ENCODE measurements at regions not wholly inside any gene's neighbourhood (a gene's known extent, or its start where the extent isn't known, plus 50 kb on each side); places are given as distances from the start of the nearest gene placed in this dataset.

DNA sequence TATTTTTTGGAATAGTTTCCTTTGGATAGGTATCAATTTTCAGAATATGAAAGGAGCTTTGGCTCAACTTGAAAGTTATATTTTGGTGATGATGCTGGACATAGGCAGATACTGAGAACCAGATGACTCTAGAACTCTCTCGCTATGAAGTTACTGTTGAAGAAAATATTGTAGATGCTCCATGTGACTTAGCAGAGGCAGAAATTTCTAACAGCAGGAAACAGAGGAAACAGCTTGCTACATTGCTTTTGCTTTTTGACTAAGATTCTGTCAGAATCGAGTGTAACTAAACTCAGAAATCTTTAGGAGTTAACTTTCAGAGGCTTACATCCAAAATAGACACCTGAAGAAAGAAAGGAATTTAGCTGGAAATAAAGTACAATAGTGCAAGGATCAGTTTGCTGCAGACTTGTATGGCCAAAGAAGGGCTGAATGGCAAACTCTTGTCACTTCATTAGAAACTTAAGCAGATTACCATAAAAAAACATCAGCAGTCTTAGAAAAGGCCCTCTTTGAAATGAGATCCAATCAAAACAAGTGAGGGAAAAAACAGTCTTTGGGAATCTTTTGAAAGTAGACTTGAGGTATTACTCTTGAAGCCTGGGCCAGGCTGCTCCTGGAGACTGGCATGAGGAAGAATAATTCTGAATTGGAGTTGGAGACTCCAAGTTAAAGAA lies 911.8 kb downstream of the FSCB start:
- Mint-ChIP-seq H3K36me3 (ENCODE audit: insufficient read depth, unreplicated experiment) (no peaks in the 10 kb centered on the region), H3K4me3 (ENCODE audit: unreplicated experiment) (no peak overlapping the region), H3K4me1 (ENCODE audit: low read depth, unreplicated experiment) (no peaks in the 10 kb centered on the region), H3K27me3 (ENCODE audit: insufficient read depth, unreplicated experiment) (no peaks in the 10 kb centered on the region), H3K9me3 (ENCODE audit: unreplicated experiment) (no peaks in the 10 kb centered on the region), H3K27ac (ENCODE audit: unreplicated experiment) (no peak overlapping the region)
- CTCF ChIA-PET: no interaction called here
- intact Hi-C loops (cut with micrococcal nuclease; ENCODE audit: unreplicated experiment): no loop called here
- Histone ChIP-seq H3K27me3 (replicated peaks; ENCODE audit: control insufficient read depth, insufficient read depth, low read length) (no peaks in the 10 kb centered on the region), H3K9me3 (no peaks in the 10 kb centered on the region), H3K4me1 (no peaks in the 10 kb centered on the region), H3K36me3 (ENCODE audit: control insufficient read depth, insufficient read depth, low read length) (no peaks in the 10 kb centered on the region), H3K4me3 (ENCODE audit: low read depth, low read length) (no peak overlapping the region)
- no TSS peak for BruUV-seq (replicated peaks)
- POLR2A ChIA-PET: no interaction called here
- no peak for DNase-seq
- TF ChIP-seq, protein P1, sequence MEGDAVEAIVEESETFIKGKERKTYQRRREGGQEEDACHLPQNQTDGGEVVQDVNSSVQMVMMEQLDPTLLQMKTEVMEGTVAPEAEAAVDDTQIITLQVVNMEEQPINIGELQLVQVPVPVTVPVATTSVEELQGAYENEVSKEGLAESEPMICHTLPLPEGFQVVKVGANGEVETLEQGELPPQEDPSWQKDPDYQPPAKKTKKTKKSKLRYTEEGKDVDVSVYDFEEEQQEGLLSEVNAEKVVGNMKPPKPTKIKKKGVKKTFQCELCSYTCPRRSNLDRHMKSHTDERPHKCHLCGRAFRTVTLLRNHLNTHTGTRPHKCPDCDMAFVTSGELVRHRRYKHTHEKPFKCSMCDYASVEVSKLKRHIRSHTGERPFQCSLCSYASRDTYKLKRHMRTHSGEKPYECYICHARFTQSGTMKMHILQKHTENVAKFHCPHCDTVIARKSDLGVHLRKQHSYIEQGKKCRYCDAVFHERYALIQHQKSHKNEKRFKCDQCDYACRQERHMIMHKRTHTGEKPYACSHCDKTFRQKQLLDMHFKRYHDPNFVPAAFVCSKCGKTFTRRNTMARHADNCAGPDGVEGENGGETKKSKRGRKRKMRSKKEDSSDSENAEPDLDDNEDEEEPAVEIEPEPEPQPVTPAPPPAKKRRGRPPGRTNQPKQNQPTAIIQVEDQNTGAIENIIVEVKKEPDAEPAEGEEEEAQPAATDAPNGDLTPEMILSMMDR (IDR thresholded peaks at IDR 0.05; ENCODE audit: insufficient read depth in 1 of 2, low read depth in 1 of 2, low read length in 1 of 2, severe bottlenecking in 1 of 2, unreplicated experiment in 1 of 2): no peak

DNA sequence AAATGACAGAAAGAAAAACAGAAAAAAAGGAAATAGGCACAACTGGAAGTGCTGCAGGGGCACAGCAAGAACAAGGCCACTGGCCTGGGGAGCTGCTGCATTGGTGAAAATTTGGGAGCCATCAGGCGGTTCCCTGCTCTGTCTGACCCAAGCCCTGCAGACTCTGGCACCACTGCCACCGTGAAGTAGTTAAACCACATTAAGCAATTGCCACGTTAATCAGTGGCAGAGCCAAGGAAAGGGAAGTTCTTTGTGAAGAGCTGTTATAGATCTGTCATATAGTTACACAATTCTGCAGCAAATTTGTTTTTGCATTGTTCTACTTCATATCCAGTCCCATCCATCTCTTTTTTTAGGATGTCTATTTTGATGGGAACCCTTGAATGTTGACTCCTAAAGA lies 915.3 kb downstream of the FSCB start:
- Mint-ChIP-seq H3K4me3 (ENCODE audit: unreplicated experiment) (no peak overlapping the region), H3K9me3 (ENCODE audit: unreplicated experiment) (no peaks in the 10 kb centered on the region), H3K27me3 (ENCODE audit: insufficient read depth, unreplicated experiment) (no peaks in the 10 kb centered on the region), H3K36me3 (ENCODE audit: insufficient read depth, unreplicated experiment) (no peaks in the 10 kb centered on the region), H3K27ac (ENCODE audit: unreplicated experiment) (no peak overlapping the region), H3K4me1 (ENCODE audit: low read depth, unreplicated experiment) (no peaks in the 10 kb centered on the region)
- POLR2A ChIA-PET: no interaction called here
- TF ChIP-seq, protein P1 (IDR thresholded peaks at IDR 0.05; ENCODE audit: insufficient read depth in 1 of 2, low read depth in 1 of 2, low read length in 1 of 2, severe bottlenecking in 1 of 2, unreplicated experiment in 1 of 2): no peak
- DNase-seq: no peak
- CTCF ChIA-PET: no interaction called here
- H3K27me3 ChIP-seq (replicated peaks; ENCODE audit: control insufficient read depth, insufficient read depth, low read length): no peaks in the 10 kb centered on the region
- no peaks in the 10 kb centered on the region for H3K9me3 ChIP-seq
- intact Hi-C loops (cut with micrococcal nuclease; ENCODE audit: unreplicated experiment): no loop called here
- BruUV-seq (replicated peaks): no TSS peak
- no peaks in the 10 kb centered on the region for H3K36me3 ChIP-seq (ENCODE audit: control insufficient read depth, insufficient read depth, low read length)
- no peaks in the 10 kb centered on the region for H3K4me1 ChIP-seq
- no peak overlapping the region for H3K4me3 ChIP-seq (ENCODE audit: low read depth, low read length)

DNA sequence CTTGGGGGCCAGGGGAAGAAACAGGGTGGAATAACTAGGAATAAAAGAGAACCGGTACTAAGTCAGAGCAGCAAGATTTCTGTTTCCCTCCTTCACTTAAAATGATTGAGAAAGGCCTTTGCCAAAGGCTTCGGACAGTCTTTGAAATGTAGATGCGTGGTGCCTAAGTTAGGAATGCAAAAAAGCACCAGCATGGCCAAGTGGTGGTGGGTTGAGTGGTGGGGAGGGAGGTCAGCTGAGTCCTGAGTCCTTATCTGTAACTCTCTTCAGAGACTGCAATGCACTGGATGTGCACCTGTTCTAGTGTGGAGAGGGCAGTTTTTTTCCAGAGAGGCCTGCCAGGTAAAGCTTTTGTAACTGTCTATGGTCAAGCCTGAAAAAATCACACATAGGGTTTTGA lies 919.9 kb downstream of the FSCB start:
- ChIA-PET POLR2A (no interaction called here), CTCF (no interaction called here)
- Histone ChIP-seq H3K4me1 (no peaks in the 10 kb centered on the region), H3K27me3 (replicated peaks; ENCODE audit: control insufficient read depth, insufficient read depth, low read length) (no peaks in the 10 kb centered on the region), H3K36me3 (ENCODE audit: control insufficient read depth, insufficient read depth, low read length) (no peaks in the 10 kb centered on the region), H3K4me3 (ENCODE audit: low read depth, low read length) (no peak overlapping the region), H3K9me3 (no peaks in the 10 kb centered on the region)
- TF ChIP-seq, protein P1 (IDR thresholded peaks at IDR 0.05; ENCODE audit: insufficient read depth in 1 of 2, low read depth in 1 of 2, low read length in 1 of 2, severe bottlenecking in 1 of 2, unreplicated experiment in 1 of 2): no peak
- DNase-seq: no peak
- Mint-ChIP-seq H3K27me3 (ENCODE audit: insufficient read depth, unreplicated experiment) (no peaks in the 10 kb centered on the region), H3K27ac (ENCODE audit: unreplicated experiment) (no peak overlapping the region), H3K4me1 (ENCODE audit: low read depth, unreplicated experiment) (no peaks in the 10 kb centered on the region), H3K36me3 (ENCODE audit: insufficient read depth, unreplicated experiment) (no peaks in the 10 kb centered on the region), H3K9me3 (ENCODE audit: unreplicated experiment) (no peaks in the 10 kb centered on the region), H3K4me3 (ENCODE audit: unreplicated experiment) (no peak overlapping the region)
- no TSS peak for BruUV-seq (replicated peaks)
- intact Hi-C loops (cut with micrococcal nuclease; ENCODE audit: unreplicated experiment): no loop called here

Measured in Caco-2 (cell line).